Mononuclear cell (primary cell): ENCODE measurements at regions not wholly inside any gene's neighbourhood (a gene's known extent, or its start where the extent isn't known, plus 50 kb on each side); places are given as distances from the start of the nearest gene placed in this dataset.

Source experiments
- H3K27me3 ChIP-seq: 2 replicates; pipeline ENCODE4 v1.6.0; 2011; ENCODE audit warnings: low read length, control low read depth; ENCODE audit not compliant: insufficient read depth
- H3K4me1 ChIP-seq: 2 replicates; pipeline ENCODE4 v1.5.1; 2011; ENCODE audit warnings: mild to moderate bottlenecking, low read length, control low read depth; ENCODE audit not compliant: insufficient read depth
- H3K4me3 ChIP-seq: 2 replicates; pipeline ENCODE4 v1.5.1; 2011; ENCODE audit warnings: mild to moderate bottlenecking, low read length, moderate library complexity
- H3K9me3 ChIP-seq: 2 replicates; pipeline ENCODE4 v1.5.1; 2011; ENCODE audit warnings: low read depth, mild to moderate bottlenecking, control low read depth, low read length

DNA sequence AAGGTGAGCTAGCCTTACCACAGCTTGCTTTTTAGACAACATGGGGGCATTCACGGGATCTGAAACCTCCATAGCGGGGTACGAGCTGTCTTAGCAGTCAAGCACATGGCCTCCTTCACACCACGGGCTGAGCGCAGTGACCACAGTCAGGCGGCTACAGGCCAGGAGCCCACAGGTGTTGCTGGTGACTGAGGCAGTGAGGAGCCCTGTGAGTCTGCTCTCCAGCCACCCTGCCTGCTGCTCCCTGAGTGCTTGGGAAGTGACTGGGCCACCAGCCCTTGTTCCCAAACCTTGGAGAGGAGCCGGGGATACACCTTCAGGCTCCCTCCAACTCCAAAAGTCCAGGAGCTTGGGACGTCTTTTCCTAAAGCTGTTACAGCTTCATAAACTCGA, 418.1 kb upstream of the MYT1L start:
- Histone ChIP-seq H3K9me3 (no peaks in the 10 kb centered on the region), H3K4me3 (no peak overlapping the region), H3K4me1 (no peaks in the 10 kb centered on the region), H3K27me3 (no peaks in the 10 kb centered on the region)

DNA sequence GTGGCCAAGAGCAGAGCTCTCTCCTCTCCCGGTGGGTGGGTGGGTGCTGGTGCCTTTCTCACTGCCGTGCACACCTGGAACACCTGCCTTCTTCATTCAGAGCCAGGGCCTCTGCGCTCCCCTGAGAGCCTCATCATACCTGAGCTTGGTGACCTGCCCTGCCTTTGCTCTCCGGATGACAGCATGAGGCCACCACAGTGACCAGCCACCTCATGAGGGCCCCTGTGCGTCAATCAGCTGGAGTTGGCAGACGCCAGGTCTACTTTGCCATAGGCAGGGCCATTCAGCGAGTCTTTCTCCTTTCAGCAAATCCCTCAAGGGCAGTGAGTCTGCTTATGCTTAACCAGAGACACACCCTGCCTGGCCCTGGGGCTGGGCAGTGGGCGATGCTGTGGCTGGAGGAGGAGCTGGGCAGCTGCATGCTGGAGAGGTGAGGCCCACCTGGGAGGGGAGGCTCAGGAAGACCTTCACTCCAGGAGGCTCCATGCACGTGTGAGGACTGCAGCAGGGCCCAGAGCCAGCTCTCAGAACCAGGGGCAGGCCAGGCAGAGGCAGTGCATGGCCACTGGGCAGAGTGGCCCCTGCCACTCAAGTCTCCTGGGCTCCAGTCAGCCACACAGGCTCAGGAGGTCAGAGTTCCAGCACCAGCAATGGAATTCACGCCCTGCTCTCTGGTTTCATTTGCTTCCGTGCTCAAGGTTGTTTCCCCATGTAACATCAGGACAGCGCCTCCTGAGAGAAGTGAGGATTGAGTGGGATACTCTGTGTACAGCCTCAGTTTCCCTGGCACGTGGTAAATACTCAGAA, 417.5 kb upstream of the MYT1L start:
- Histone ChIP-seq H3K4me1 (no peaks in the 10 kb centered on the region), H3K27me3 (no peaks in the 10 kb centered on the region), H3K9me3 (no peaks in the 10 kb centered on the region), H3K4me3 (no peak overlapping the region)

DNA sequence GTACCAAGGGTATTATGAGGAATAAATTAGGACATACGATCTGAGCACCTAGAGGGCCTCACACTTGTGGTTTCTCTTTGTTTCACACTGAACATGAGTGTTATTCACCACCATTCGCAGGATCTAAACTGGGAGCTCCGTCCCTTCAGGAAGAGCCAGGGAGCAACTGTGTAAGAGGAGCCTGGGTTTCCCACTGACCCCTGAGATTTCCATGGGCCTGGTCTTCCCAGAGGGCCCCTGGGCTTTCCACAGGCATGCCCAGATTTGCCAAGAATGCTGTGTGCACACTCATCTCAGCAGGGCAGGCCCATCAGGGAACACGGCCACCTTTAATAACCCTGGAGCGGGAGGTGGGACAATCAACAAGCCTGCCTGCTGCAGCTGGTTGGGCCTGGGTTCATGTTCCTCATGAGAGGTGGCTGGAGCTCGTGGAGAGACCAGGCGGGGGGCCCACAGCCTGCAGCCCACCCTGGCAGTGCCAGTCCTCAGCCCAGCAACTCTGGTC, 416.8 kb upstream of the MYT1L start:
- Histone ChIP-seq H3K27me3 (no peaks in the 10 kb centered on the region), H3K9me3 (no peaks in the 10 kb centered on the region), H3K4me1 (no peaks in the 10 kb centered on the region), H3K4me3 (no peak overlapping the region)

DNA sequence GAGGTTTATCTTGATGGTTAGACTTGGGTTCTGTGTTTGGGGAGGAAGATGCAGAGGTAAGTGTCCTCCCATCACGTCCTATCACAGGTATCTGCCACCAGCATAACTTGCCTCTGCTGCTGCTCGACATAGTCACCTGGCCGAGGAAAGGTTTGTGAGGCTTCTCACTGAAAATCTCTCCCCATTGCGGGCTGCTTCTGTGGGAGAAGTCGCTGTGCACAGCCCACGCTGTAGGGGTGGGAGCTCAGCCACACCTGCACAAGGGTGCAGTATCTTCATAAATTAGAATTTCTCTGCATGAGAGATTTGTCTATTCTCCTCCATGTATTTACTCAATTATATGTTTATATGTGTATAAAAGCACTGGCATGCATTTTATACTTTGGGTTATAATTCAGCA, 415.7 kb upstream of the MYT1L start:
- Histone ChIP-seq H3K4me1 (no peaks in the 10 kb centered on the region), H3K27me3 (no peaks in the 10 kb centered on the region), H3K9me3 (no peaks in the 10 kb centered on the region), H3K4me3 (no peak overlapping the region)

DNA sequence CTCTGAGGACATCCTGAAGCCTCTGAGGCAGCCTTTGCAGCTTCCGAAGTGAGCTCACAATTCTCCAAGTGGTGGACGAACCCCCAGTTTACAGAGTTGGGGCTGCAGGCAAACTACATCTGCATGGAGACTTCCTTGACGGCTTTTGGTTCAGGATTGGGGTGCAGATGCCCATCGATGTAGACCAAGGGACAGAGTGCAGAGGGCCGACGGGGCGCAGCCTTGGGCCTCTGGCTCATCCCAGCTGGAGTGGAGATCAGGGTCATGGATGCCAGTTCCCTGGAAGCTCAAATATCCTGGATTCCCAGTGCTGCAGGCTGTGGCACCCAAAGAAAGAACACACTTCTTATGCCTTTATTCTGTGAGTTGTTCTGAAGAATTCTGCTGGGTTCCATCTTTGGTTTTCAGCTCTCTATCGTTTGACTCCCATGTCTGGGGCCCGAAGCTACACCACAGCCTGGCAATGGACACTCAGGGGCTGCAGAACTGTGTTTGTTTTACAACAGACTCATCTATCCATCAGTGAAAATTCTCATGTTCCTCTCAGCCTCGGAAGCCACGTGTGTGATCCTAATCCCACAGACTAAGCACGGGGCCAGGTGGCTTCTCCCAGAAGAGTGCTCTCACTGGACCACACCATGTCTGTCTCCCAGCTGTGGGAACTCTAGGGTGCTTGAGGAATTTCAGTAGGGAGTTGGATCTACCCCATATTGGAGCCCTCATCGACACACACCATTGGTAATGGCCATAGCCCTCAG, 414.1 kb upstream of the MYT1L start:
- Histone ChIP-seq H3K9me3 (no peaks in the 10 kb centered on the region), H3K27me3 (no peaks in the 10 kb centered on the region), H3K4me3 (no peak overlapping the region), H3K4me1 (no peaks in the 10 kb centered on the region)

DNA sequence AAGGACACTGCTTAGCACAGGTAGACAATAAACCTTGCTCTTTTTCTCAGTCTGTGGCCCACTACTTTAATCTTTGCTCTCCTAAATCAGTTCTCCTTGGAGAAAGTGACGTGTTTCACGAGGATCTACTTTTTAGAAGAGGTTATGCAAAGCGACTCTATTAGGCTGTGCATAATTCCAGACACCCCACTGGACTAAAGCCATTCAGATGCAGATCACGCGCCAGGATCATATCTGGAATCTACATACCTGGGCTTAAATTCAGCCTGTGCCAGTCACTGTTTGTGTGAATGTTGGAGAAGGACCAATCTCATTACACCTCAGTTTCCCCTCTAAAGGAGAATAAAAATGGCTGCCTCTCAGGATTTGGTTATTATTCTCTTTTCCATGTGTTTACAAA, 413.0 kb upstream of the MYT1L start:
- no peak overlapping the region for H3K4me3 ChIP-seq
- H3K9me3 ChIP-seq = no peaks in the 10 kb centered on the region
- H3K4me1 ChIP-seq = no peaks in the 10 kb centered on the region
- no peaks in the 10 kb centered on the region for H3K27me3 ChIP-seq

DNA sequence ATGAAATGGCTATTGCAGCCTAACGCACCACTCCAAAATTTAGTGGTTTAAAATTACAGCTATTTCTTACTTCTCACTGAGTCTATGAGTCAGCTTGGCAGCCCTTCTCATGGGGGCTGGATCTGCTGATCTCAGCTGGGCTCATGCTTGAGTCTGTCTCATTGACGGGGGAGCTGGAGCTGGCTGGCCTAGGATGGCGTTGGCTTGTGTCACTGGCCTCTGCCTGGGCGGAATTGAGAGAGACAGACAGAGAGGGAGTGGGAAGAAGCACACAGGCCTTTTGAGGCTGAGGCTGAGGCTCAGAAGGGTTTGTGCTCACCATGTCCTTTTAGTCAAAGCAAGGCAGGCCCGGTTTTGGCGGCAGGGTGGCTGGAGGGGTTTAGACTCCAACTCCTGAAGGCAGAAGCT, 412.1 kb upstream of the MYT1L start:
- Histone ChIP-seq H3K4me3 (no peak overlapping the region), H3K4me1 (no peaks in the 10 kb centered on the region), H3K9me3 (no peaks in the 10 kb centered on the region), H3K27me3 (no peaks in the 10 kb centered on the region)

DNA sequence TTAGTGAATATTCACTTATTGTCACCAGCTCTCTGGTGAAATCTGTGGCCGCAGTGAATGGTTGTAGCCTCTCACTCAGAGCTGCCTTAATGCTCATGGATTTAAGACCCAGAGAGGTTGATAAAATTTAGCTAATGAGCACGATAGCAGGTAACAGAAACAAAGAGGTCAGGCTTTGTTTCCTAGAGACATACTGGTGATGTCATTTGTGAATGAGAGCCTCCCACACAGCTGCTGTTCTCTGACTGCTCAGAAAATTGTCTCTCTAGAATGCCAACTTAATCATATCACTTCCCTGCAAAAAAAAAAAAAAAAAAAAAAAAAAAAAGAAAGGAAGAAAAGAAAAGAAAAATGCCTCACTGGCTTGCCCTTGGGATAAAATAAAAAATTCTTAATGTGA, 411.7 kb upstream of the MYT1L start:
- Histone ChIP-seq H3K4me3 (no peak overlapping the region), H3K4me1 (no peaks in the 10 kb centered on the region), H3K27me3 (no peaks in the 10 kb centered on the region), H3K9me3 (no peaks in the 10 kb centered on the region)

DNA sequence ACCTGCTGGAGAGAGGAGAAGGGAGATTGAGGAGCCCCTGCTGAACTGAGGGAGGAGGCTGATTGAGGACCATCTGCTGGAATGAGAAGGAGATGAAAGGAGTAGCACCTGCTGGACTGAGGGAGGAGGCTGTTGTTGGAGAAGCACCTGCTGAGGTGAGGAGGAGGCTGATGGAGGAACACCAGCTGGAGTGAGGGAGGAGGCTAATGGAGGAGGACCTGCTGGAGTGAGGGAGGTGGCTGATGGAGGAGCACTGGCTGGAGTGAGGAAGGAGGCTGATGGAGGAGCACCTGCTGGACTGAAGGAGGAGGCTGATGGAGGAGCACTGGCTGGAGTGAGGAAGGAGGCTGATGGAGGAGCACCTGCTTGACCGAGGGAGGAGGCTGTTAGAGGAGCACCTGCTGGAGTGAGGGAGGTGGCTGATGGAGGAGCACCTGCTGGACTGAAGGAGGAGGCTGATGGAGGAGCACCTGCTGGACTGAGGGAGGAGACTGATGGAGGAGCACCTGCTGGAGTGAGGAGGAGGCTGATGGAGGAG, 409.2 kb upstream of the MYT1L start:
- H3K4me3 ChIP-seq = no peak overlapping the region
- H3K4me1 ChIP-seq = no peaks in the 10 kb centered on the region
- no peaks in the 10 kb centered on the region for H3K27me3 ChIP-seq
- H3K9me3 ChIP-seq = no peaks in the 10 kb centered on the region

DNA sequence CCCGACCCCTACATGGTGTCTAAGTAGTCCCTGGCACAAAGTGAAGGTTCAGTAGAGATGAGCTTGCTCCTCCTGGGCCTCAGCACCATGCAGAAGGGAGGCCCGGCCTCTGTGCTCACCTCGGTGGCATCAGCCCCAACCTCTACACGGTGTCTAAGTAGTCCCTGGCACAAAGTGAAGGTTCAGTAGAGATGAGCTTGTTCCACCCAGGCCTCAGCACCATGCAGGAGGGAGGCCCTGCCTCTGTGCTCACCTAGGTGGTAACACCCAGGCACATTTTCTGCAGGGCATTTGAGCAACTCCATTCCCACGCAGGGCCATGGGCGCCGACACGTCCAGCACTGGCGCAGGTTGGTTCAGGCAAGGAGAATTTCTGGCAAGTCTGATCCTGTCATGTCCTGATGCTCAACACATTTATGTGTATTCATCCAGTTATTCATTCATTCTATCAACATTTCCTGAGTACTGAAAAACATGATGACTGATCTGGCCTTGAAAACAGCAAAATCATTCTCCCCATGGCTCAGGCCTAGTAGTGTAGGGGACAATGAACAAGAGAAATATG, 408.2 kb upstream of the MYT1L start:
- Histone ChIP-seq H3K27me3 (no peaks in the 10 kb centered on the region), H3K4me3 (no peak overlapping the region), H3K4me1 (no peaks in the 10 kb centered on the region), H3K9me3 (no peaks in the 10 kb centered on the region)

DNA sequence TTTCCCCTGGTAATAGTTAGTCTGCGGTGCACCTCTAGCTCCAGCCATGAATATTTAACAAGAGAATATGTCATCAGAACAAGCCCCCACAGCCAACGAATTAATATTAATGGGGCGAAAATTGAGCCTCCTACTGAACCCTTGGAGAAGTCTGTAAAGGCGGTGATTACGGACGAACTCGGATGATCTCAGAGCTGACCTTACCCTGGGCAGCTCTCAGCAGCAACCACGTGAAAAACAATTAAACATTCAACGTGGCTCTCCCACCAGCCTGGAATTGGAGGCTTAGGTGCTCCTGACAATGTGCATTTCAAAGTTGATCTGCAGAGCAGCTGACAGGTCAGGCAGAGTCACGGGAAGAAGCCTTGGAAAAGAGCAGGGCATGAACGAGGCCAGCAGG, 407.6 kb upstream of the MYT1L start:
- H3K4me1 ChIP-seq = no peaks in the 10 kb centered on the region
- no peaks in the 10 kb centered on the region for H3K9me3 ChIP-seq
- no peak overlapping the region for H3K4me3 ChIP-seq
- no peaks in the 10 kb centered on the region for H3K27me3 ChIP-seq

DNA sequence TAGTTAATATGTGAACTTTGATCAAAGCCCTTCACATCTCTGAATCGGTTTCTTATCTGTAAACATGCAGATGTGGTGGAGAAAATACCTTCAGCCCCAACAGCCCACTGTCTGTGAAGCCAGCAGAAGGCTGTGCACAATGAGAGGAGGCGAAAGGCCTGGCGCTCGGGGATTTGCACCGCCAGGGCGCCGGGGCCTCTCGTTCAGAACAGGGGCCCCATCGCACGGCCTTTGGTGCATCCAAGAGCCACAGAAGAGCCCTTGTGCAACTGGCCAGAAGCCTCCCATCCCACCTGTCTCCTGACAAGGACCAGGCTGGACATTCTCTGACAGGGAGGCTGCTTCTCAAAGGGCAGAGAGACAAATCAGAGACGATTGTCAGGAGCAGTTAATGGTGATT, 407.2 kb upstream of the MYT1L start:
- H3K27me3 ChIP-seq = no peaks in the 10 kb centered on the region
- H3K4me1 ChIP-seq = no peaks in the 10 kb centered on the region
- no peak overlapping the region for H3K4me3 ChIP-seq
- no peaks in the 10 kb centered on the region for H3K9me3 ChIP-seq

DNA sequence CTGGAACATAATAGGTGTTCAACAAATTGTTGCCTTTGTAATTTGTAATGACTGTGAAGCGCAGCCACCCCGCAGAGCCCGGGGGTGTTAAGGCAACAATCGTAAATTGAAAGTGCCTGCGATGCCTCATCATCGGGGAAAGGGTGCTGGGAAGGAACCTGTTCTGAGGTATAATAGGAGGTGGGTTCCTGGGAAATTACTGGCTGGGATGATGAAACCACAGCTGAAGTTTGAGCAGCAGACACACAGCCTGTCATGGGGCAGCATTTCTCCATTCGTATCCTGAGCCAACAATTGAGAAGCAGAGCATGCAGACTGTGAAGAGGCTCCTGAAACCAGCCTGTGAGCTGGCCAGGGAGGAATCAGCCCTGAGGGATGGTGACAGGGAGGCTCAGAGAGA, 404.0 kb upstream of the MYT1L start:
- H3K4me3 ChIP-seq = no peak overlapping the region
- H3K4me1 ChIP-seq = no peaks in the 10 kb centered on the region
- no peaks in the 10 kb centered on the region for H3K9me3 ChIP-seq
- no peaks in the 10 kb centered on the region for H3K27me3 ChIP-seq

DNA sequence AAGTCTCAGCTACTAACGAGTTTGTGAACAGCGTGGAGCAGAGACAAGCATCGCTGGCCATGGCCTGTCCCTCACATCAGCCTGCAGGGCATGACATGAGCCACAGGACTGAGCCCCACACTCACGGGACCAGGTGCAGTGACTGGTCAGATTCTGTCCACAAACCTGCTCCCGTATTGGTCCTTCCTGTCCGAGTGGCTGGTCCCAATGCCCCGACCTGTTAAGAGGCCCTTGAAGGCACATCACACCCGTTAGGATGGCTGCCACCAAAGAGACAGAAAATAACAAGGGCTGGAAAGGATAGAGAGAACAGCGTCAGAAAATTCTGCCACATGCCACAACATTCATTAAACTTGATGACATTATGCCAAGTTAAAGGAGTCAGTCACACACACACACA, 403.2 kb upstream of the MYT1L start:
- Histone ChIP-seq H3K4me1 (no peaks in the 10 kb centered on the region), H3K4me3 (no peak overlapping the region), H3K27me3 (no peaks in the 10 kb centered on the region), H3K9me3 (no peaks in the 10 kb centered on the region)

DNA sequence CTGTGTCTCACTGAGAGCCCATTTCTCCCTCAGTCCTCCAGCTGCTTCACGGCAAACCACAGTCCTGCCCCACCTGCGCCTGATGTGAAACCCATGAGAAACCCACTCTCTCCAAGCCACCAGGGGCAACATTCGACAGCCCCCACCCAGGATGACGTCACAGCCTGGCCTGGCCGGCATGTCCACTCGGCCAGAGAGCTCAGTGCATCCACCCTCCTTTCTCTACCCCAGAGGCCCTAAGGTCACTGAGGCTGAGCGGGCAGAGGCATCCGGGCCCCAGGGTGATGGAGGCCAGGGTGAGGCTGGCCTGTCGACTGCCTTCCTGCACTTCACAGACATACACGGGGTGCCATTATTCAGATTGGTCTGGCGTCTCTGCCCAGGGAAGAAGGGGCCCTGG, 402.7 kb upstream of the MYT1L start:
- Histone ChIP-seq H3K27me3 (no peaks in the 10 kb centered on the region), H3K4me1 (no peaks in the 10 kb centered on the region), H3K9me3 (no peaks in the 10 kb centered on the region), H3K4me3 (no peak overlapping the region)
